Left renal cortex interstitium (tissue), 4 donors: ENCODE measurements at regions not wholly inside any gene's neighbourhood (a gene's known extent, or its start where the extent isn't known, plus 50 kb on each side); places are given as distances from the start of the nearest gene placed in this dataset.
"Not testable (repeated sequence)": the region's sequence is repeated elsewhere in the genome, so short reads cannot be mapped to it uniquely, and the experiment has no call there.

Experiments
- DNase-seq, 4 donors: peaks; one replicate each; pipeline ENCODE4 v3.0.0-alpha.2; 2013; ENCODE audit warnings: low read depth in 4 of 4, low spot score in 2 of 4, missing footprints in 1 of 4

GRCh38 chr3:18086078-18086477 is 339.1 kb downstream of the SATB1 start:
- no peak for DNase-seq

GRCh38 chr3:18085429-18085828 is 339.7 kb downstream of the SATB1 start:
- DNase-seq, result no peak

DNA sequence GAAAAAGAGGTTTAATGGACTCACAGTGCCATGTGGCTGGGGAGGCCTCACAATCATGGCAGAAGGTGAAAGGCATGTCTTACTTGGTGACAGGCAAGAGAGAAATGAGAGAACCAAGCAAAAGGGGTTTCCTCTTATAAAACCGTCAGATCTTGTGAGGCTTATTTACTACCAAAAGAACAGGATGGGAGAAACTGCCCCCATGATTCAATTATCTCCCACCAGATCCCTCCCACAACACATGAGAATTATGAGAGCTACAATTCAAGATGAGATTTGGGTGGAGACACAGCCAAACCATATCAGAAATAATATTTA is 340.8 kb upstream of the TBC1D5 start:
- not testable (repeated sequence) for DNase-seq

GRCh38 chr3:18082551-18083272 is 340.3 kb upstream of the TBC1D5 start:
- no peak for DNase-seq

DNA sequence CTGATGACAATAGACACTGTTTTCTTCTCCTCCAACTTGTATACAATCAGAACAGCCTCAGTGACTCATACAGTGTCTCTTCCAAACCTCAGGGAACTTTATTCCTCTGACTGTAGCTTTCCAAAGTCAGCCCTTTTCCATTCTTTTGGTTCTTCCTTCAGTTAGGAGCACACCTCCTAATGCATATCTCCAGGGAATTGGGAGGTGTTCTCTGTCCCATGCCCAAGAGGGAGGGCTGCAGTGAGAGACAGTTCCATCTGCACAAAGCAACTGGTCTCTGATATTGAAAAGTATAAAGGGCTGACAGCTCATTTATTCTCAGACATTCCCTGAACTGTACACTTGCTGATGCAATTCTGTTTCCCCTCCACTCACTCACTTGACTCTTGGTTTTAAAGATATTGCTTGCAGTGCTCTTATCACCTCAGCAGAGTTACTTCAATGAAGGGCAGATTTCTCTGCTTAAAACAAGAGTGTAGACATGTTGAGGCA is 337.8 kb upstream of the TBC1D5 start:
- DNase-seq, result no peak

- no peak for DNase-seq
Measured at GRCh38 chr3:18079739-18080138, 337.3 kb upstream of the TBC1D5 start.

DNA sequence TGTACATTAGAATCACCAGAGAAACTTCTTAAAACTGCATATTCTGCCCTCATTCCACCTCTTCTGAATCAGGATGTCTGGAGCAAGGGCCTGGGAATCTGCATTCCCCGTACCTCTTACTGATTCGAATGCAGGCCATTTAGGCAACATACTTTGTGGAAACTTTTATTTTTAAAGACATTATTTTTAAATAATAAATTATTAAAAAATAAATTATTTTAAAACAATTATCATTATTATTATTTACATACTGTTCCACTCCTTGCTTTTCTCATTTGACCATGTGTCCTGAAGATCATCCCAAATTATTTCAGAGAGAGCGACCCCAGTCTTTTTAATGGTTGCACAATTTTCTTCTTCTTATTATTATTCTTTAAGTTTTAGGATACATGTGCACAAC is 336.6 kb upstream of the TBC1D5 start:
- DNase-seq, result no peak

GRCh38 chr3:18077128-18077840 is 334.9 kb upstream of the TBC1D5 start:
- no peak for DNase-seq

GRCh38 chr3:18076301-18076700 is 333.9 kb upstream of the TBC1D5 start:
- DNase-seq, result no peak

DNA sequence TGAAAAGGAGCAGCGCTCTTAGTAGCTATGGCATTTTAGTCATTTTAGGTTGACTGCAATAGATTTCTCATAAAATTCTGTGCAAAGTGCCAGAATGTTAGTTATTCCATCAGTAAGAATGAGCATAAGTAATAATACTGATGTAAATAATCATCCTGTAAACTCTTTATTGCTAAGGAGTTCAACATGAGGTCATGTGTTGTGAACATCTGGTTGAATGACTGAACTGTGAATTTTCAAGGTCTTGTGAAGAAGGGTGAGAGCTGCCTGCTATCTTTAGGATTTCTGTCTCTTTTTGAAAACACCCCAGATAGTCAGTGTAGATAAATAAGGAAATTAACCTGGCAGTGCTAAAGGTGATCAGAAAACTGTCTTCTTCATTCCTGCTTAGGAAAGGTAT is 333.4 kb upstream of the TBC1D5 start:
- no peak for DNase-seq

DNA sequence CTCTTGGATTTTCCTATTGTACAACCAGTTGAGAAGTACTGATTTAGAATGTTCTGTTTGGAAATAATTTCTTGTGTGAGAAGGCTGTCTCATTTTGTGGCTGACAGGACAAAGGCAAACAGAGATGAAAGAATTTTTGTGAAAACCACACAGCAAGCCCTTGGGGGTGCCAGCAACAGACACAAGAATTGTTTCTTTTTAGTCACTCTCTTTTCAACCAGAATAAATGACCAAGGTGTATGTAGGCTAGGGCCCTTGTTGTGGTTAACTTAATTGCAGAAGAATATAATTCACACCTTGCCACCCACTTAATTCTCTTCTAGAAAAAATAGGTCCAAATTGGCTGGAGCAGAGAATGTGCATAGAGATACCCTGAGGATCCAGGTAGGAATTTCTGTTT is 329.4 kb upstream of the TBC1D5 start:
- no peak for DNase-seq

DNA sequence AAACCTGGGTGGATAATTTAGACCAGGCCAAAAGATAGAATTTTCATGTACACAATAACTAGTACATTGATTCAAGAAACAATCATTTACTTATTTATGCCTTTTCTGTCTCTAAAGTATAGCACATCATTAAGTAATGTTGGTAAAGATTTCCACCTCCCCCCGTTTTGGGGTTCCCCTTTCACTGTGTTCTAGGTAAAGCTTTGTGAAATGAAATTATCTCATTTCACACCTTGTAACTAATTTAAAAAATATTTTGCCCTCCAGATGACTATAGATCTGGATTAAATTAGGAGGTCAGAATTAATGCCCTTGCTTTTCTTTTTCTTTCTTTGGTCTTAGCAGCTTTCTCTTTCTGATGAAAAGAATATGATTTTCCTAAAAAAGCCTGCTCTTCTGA is 328.5 kb upstream of the TBC1D5 start:
- DNase-seq, result no peak

GRCh38 chr3:18070231-18070630 is 327.8 kb upstream of the TBC1D5 start:
- DNase-seq, result no peak

DNA sequence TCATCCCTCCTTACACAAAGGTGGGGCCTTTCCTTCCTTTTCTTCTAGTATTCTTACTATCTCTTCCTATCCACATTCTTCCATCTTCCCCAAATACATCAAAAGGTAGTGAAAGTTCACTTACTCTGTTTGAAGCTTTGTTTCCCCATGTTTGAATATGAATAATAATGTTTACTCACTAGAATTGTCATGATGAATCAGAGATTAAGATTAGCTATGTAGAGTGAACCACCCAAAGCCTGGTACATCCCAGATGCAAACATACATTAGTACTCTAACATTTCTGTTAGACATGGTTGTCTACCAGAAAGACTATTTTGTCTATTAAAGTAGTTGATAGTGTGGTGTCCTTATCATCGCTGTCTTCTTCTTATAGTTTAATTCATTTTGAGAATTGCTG is 327.1 kb upstream of the TBC1D5 start:
- no peak for DNase-seq

- no peak for DNase-seq
Measured at GRCh38 chr3:18066899-18067582, 324.6 kb upstream of the TBC1D5 start.

DNA sequence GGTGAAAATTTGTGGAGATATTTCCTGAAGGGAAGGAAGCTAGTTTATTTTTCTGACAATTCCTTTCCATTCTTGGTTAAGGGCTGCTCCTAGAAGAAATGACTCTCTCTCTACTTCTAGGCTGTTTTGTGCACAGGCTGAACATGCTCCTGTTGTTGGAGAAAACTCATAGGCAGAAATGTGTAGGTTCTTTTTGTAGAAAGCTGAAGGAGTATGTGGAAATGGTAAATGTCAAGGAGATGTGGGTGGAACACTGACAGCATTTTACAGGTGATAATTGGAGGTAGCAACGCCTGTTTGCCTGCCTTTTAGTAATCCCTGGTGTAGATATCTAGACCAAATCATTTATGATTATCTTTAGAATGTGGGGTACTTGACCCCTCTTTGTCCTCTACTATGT is 322.2 kb upstream of the TBC1D5 start:
- no peak for DNase-seq

DNA sequence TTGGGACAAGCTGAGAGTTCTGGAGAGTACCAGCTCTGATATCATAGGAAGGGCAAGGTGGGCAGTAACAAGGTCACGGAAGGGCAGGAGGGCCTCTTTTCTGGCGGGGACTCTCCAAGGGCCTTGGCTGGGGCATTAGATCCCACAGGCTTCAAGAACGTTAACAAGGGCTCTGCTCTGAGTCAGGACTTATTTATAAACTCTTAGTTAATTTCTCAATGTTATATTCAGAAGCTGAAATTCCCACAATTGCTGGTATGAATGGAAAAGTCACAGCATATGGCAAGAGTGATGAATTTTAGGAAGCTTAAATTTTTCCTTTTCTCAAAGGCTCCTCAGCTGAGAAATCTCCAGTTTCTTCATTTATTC is 320.2 kb upstream of the TBC1D5 start:
- no peak for DNase-seq

DNA sequence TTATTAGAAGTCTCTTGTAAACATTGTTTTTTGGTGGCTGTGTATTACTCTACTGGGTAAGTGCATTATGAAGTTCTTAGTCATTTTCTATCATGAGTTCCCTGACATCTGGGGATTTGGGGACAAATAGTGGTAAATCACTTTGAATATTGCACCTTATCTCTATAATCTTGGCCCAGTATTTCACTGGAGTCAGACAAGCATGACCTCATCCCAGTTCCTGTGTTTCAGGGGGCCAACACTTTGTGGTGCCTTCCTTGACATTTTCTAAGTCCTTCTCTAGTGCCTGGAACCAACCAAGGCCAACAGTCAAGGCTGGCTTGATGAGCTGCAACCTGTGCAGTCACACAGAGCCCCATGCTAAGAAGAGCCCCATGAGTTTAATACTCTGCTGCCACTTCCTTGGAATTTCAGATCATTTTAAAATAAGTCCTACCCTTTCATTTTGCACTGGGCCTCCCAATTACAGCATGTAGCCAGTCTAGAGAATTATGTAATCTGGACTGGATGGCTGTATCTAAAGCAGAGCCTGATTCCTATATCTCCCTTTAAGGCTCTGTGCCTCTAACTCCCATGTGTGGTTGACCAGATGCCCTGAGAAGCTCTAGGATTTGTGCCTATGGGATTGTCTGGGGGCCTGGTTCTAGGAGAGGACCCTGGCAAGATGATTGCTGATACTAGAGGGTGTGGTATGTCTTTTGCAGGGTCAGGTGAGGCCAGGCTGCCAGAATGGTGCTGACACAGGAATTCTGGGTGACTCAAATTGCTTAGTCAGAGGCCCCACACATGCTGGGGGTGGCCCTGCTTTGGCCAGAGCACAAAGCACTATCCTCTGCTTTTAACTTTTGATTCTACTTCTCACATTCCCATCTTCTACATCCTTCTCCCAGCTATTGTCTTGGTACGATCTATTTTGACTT is 319.6 kb upstream of the TBC1D5 start:
- no peak for DNase-seq

- no peak for DNase-seq
Measured at GRCh38 chr3:18058666-18059065, 316.2 kb upstream of the TBC1D5 start.

DNA sequence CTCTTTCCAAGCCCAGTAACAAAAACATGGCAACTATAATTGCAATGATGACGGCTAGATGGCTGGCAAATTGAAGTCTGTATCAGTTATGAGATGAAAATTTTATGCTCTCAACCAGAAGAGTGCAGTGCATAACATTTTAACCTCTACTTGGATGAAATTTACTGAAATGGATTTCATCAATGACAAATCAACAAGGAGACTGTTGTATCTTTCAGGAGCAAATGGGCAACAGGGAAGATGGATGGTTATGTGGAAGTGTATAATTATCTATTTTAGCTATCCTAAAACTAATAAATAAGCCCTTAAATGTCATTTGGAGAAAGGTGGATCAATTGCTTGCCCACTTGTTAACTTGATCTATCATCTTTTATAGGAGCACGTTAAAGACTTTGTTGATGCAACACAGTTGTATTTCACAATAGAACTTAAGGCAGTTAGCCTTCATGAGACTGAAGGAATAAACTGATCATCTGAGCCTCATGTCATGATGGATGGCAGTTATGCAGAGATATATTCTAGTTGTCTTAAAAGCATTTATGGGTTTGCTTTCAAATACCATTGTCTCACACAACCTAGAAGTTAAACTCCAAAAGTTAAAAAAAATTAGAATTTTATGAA is 315.1 kb upstream of the TBC1D5 start:
- no peak for DNase-seq
